Ovary (tissue), 7 donors: ENCODE measurements at regions not wholly inside any gene's neighbourhood (a gene's known extent, or its start where the extent isn't known, plus 50 kb on each side); places are given as distances from the start of the nearest gene placed in this dataset.

Source experiments
- DNase-seq, 5 donors: peaks; one replicate each; pipeline ENCODE4 v3.0.0-alpha.2; 2019 to 2020
- H3K27ac ChIP-seq, 2 donors: fragments of 200-600 bp; one replicate each; pipeline versions ENCODE4 v1.5.1 to v1.8.0; 2019 to 2022
- H3K27me3 ChIP-seq: fragments of 200-600 bp; one replicate; pipeline ENCODE4 v1.8.0; 2022
- H3K36me3 ChIP-seq: fragments of 200-600 bp; sonication (generic); one replicate; pipeline ENCODE4 v1.5.1; 2019
- H3K4me1 ChIP-seq: one replicate; pipeline ENCODE4 v1.8.1; 2013; ENCODE audit warnings: mild to moderate bottlenecking, moderate library complexity; ENCODE audit not compliant: insufficient read depth
- H3K4me3 ChIP-seq: fragments of 200-600 bp; sonication (generic); one replicate; pipeline ENCODE4 v1.5.1; 2017
- H3K9me3 ChIP-seq, 2 donors: fragments of 200-600 bp in 1 of 2; sonication (generic) in 1 of 2; one replicate each; pipeline versions ENCODE4 v1.5.1 to v1.8.1; 2013 to 2019; ENCODE audit warnings: mild to moderate bottlenecking in 1 of 2, moderate library complexity in 1 of 2
- EP300 ChIP-seq: sonication (generic); formaldehyde crosslinking; IDR thresholded peaks from one replicate; pipeline ENCODE4 v1.6.1; 2017; ENCODE audit warnings: antibody characterized with exemption
- POLR2A ChIP-seq: fragments of 450-650 bp; IDR thresholded peaks from one replicate; pipeline ENCODE4 v1.6.1; 2017; ENCODE audit warnings: antibody characterized with exemption, mild to moderate bottlenecking, moderate library complexity
- WGBS, 3 donors: extraction: QIAGEN DNeasy Blood & Tissue Kit in 1 of 3; methylation state at CpG; one replicate each; pipeline versions ENCODE4 v1.1.5 to v1.1.7; 2013 to 2017; 5-methylcytosine and 5-hydroxymethylcytosine counted together
- intact Hi-C, 4 donors: fragments of 100-400 bp; cut with DNase I; formaldehyde crosslinking; loops; one replicate each; pipeline versions ENCODE4 v1.11.0 to v1.15.1; 2022 to 2023
- TF ChIP-seq, protein P1 (sequence below), 3 donors: fragments of 450-650 bp in 2 of 3; fragments of 200-600 bp in 1 of 3; IDR thresholded peaks; one replicate each; pipeline versions ENCODE4 v1.5.1 to v1.8.0; 2016 to 2022; ENCODE audit warnings: antibody characterized with exemption in 3 of 3, mild to moderate bottlenecking in 1 of 3
- donor health status: DM: no; HTN: no; CAD: no; lungs with moderate emphysema.
- donor health status: DM: no; HTN: no; CAD: no.
- donor health status: Bipolar disorder and iron deficiency.
- donor health status: DM: no; HTN: no; CAD: no.
- donor health status: DM: yes; HTN: yes; CAD: no.

- H3K27ac ChIP-seq, result no peak overlapping the region
- 90 to 95% (median 94%) methylated on average over 33 of the region's 33 CpGs for WGBS, 3 donors
Measured at GRCh38 chr6:167671977-167672687, 154.6 kb upstream of the AFDN start.

GRCh38 chr6:167672738-167673137, 154.0 kb upstream of the AFDN start:
- TF ChIP-seq, protein P1, sequence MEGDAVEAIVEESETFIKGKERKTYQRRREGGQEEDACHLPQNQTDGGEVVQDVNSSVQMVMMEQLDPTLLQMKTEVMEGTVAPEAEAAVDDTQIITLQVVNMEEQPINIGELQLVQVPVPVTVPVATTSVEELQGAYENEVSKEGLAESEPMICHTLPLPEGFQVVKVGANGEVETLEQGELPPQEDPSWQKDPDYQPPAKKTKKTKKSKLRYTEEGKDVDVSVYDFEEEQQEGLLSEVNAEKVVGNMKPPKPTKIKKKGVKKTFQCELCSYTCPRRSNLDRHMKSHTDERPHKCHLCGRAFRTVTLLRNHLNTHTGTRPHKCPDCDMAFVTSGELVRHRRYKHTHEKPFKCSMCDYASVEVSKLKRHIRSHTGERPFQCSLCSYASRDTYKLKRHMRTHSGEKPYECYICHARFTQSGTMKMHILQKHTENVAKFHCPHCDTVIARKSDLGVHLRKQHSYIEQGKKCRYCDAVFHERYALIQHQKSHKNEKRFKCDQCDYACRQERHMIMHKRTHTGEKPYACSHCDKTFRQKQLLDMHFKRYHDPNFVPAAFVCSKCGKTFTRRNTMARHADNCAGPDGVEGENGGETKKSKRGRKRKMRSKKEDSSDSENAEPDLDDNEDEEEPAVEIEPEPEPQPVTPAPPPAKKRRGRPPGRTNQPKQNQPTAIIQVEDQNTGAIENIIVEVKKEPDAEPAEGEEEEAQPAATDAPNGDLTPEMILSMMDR (IDR thresholded peaks at IDR 0.05), result no peak
- TF ChIP-seq EP300 (no peak), POLR2A (no peak)

More at GRCh38 chr6:167671977-167672687, 154.6 kb upstream of the AFDN start:
- no peaks in the 10 kb centered on the region for H3K36me3 ChIP-seq
- H3K4me3 ChIP-seq, result no peak overlapping the region
- no peak for DNase-seq
- TF ChIP-seq POLR2A, result no peak
- TF ChIP-seq, protein P1 (IDR thresholded peaks at IDR 0.05), result no peak
- no peak for TF ChIP-seq EP300
- intact Hi-C loops, result no loop called here
- no peaks in the 10 kb centered on the region for H3K9me3 ChIP-seq
- no peaks in the 10 kb centered on the region for H3K27me3 ChIP-seq
- peaks cover 15% of the 10 kb centered on the region for H3K4me1 ChIP-seq

GRCh38 chr6:167673946-167674345, 152.8 kb upstream of the AFDN start:
- H3K4me1 ChIP-seq, result peaks cover 17% of the 10 kb centered on the region
- WGBS, 3 donors, result 73 to 80% (median 79%) methylated on average over 5 of the region's 5 CpGs
- TF ChIP-seq POLR2A (no peak), EP300 (no peak)
- TF ChIP-seq, protein P1 (IDR thresholded peaks at IDR 0.05), result no peak
- H3K36me3 ChIP-seq, result no peaks in the 10 kb centered on the region
- DNase-seq, result no peak
- H3K27ac ChIP-seq, result no peak overlapping the region
- intact Hi-C loops, result no loop called here
- H3K27me3 ChIP-seq, result no peaks in the 10 kb centered on the region
- H3K4me3 ChIP-seq, result no peak overlapping the region
- no peaks in the 10 kb centered on the region for H3K9me3 ChIP-seq

More at GRCh38 chr6:167672738-167673137, 154.0 kb upstream of the AFDN start:
- Histone ChIP-seq H3K9me3 (no peaks in the 10 kb centered on the region), H3K27ac (no peak overlapping the region), H3K4me3 (no peak overlapping the region), H3K36me3 (no peaks in the 10 kb centered on the region), H3K4me1 (peaks cover 15% of the 10 kb centered on the region), H3K27me3 (no peaks in the 10 kb centered on the region)
- 95 to 97% (median 96%) methylated on average over 3 of the region's 3 CpGs for WGBS, 3 donors
- intact Hi-C loops, result no loop called here
- no peak for DNase-seq

DNA sequence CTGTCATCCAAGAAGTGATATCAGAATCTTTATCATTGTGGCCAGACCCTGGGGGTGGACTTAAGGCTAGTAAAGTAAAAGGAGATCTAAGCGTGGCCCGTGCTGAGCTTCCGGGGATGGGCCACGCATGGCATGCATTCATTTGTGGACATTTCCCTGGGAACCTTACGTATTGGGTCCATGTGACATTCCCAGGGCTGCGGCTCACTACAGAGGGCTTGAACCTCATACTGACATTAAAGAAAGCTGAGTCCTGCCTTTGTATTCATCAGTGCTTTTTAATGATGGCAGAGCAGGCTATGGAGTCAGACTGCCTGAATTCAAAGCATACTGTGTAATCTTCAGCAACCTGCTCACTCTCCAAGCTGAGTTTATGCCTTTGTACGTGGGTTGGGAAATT, 152.2 kb upstream of the AFDN start:
- Histone ChIP-seq H3K27me3 (no peaks in the 10 kb centered on the region), H3K9me3 (no peaks in the 10 kb centered on the region), H3K4me1 (peaks cover 17% of the 10 kb centered on the region), H3K36me3 (no peaks in the 10 kb centered on the region), H3K27ac (no peak overlapping the region), H3K4me3 (no peak overlapping the region)
- 95 to 96% (median 96%) methylated on average over 7 of the region's 7 CpGs for WGBS, 3 donors
- no peak for DNase-seq
- TF ChIP-seq EP300 (no peak), POLR2A (no peak)
- TF ChIP-seq, protein P1 (IDR thresholded peaks at IDR 0.05), result no peak
- intact Hi-C loops, result no loop called here
